GM18868 (cell line): ENCODE measurements at regions not wholly inside any gene's neighbourhood (a gene's known extent, or its start where the extent isn't known, plus 50 kb on each side); places are given as distances from the start of the nearest gene placed in this dataset.

ENCODE experiments used
- ATAC-seq: cut with Tn5 transposase; IDR thresholded peaks from one replicate; pipeline ENCODE4 v1.9.1; 2021; ENCODE audit warnings: mild to moderate bottlenecking, moderate library complexity; ENCODE audit not compliant: unreplicated experiment

GRCh38 chr13:109868578-109869311 lies 82.4 kb upstream of the IRS2 start:
- ATAC-seq = no peak

GRCh38 chr13:109867766-109868165 lies 81.4 kb upstream of the IRS2 start:
- no peak for ATAC-seq

- ATAC-seq = no peak
These were observed 76.2 kb upstream of the IRS2 start for GRCh38 chr13:109862627-109863026.

DNA sequence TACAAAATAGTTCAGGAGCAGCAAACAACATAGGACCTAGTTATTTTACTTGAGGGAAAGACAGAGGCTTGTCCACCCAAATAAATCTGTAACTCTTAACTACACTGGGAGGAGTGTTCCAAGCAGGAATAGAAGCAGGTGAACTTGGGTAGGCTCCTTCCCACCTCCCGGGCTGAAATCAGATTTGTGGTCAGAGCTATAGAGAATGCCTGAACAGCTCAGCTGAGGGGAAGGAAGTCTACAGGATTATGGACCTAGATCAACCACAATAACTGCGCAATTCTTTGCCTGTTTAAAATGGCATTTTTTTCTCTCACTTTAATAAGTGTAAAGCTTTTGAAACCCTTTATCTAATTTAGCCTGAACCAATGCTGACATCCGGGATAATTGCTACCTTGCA lies 73.5 kb upstream of the IRS2 start:
- no peak for ATAC-seq

DNA sequence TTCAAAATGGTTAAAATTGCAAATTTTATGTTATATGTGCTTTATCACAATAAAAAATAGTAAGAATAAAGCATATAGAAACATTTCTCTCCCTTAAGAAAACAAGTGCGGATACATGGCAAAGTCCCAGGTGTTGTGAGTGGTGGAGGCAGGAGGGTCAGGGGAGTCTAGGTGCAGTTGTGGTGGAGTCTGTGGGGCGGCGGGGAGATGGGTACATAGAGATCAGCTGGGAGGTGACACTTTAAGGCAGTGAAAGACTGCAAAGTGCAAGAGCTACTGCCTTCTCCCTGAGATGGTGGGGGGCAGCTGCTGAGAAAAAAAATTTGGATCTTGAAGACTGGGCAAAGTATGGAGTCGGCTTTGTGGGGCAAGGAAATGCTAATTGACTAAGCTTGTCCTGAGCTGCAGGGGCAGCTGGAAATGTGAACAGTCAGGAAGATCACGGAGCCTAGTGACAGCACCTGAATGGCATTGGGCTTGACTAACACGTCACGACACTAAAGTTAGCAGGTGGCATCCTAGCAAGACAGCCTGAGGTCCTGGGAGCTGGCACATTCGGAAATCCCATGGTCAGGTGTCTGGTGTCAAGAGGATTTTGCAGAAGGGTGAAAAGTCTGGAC lies 72.9 kb upstream of the IRS2 start:
- ATAC-seq = no peak

DNA sequence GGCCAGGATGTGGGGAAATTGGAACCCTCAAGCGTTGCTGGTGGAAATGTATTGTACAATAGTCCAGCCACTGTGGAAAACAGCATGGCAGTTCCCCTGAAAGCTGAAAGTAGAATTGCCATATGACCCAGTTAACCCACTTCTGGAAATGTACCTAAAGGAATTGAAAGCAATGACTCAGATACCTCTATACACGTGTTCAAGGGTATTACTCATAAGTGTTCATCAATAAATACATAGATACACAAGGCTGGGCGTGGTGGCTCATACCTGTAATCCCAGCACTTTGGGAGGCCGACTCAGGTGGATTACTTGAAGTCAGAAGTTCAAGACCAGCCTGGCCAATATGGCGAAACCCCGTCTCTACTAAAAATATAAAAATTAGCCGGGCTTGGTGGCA lies 71.9 kb upstream of the IRS2 start:
- ATAC-seq = no peak

- no peak for ATAC-seq
These were observed 71.4 kb upstream of the IRS2 start for GRCh38 chr13:109857803-109858202.

GRCh38 chr13:109857325-109857724 lies 70.9 kb upstream of the IRS2 start:
- no peak for ATAC-seq

DNA sequence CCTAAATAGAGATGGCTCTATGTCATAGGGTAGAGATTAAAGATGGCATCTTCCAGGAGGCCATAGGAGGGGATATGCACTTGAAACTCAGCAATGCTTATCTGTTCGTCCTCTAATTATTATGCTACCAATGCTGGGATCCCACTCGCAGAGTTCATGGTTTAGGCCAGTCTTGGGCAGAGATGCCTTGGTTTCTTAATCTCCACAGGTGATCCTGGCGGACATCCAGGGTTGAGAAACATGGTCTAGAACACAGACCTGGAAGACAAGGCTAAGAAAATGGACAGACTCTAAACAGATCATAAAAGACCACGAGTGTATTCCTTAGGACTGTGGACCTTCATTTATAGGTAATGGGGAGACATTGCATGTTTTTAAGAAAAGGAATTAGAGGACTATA lies 70.0 kb upstream of the IRS2 start:
- ATAC-seq = no peak

DNA sequence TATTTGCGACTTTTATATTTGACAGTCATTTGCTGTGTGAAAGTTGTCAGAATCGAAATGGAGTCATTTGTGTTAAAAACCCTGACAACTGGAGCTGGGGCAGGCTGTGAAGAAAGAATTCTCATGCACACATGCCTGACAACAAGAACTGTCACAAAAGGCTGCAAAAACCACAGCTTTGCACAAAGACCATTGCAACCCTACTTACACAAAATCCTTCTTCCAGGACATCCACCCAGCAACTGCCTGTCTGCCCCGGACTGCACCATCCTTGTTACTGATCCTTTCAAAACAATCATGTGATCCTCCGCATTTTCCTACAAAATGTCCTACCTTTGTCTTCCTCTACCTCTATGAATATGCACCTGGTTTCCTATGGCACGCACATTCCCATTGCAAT lies 66.8 kb upstream of the IRS2 start:
- ATAC-seq = no peak

DNA sequence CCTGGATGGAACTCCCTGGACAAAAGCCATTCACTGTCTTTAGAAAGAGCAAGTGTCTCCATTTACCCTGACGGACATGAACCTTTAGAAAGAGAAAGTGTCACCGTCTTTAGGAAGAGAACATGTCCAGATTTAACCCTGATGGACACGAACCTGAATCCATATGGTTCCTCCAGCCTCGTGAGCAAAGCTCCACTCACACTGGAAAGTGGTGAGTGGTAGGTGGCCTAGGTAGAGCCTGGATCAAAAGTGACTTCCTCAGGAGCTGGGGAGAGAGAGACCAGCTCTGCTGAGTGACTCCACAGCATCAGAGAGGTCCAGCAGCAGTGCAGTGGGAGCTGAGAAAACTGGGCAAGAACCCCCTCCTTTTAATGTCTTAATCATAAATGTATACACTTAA lies 59.8 kb upstream of the IRS2 start:
- no peak for ATAC-seq

- no peak for ATAC-seq
These were observed 58.0 kb upstream of the IRS2 start for GRCh38 chr13:109844396-109844795.

- ATAC-seq = no peak
These were observed 57.3 kb upstream of the IRS2 start for GRCh38 chr13:109843695-109844094.

DNA sequence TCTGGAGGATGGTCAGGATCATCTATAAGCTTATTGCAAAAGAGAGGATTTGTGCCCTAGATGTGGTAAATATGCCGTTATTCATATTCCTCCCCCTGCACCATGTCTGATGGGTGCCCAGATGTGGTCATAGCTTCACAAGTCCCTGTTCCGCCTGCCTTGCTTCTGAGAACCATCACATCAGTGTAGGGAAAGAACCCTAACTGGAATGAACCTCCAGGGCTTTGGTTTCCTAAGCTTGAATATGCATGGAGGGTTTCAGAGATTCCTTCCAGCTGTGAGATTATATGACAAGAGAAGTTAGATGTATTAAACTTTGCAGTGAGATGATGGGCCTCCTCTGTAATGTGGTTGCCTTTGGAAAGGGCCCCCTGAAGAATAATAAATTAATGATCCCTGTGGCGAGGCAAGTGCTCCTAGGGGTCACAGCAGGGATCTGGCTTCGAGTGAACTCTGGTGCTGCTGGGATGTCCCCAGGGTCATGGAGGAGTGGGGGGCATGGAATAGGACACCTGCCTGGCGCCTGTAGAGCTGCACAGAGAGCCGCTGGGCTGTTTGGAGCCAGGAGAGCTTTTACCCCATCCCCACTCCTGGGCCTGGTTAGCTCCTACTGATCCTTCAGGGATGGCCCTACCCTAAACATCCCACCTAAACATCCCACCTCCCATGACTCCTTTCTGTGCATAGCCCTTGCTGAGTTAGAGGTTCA lies 56.0 kb upstream of the IRS2 start:
- ATAC-seq = no peak

DNA sequence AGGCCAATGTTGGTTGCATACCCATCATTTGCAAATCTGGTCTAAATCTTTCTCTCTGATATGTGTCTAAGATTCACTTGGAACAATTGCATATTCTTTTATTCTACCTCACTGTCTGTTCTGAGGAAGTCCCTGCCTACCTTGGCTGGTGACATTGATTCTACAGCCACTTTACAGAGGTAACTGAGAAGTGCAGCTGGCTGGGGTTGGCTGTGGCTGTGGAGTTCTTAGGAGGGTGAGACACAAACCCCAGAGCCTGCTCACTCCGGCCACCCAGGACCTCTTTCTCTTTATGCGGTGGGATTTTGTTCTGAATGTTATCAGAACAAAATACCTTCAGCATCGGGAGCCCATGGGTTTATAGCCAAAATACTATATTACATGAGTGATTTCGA lies 54.5 kb upstream of the IRS2 start:
- ATAC-seq = no peak

DNA sequence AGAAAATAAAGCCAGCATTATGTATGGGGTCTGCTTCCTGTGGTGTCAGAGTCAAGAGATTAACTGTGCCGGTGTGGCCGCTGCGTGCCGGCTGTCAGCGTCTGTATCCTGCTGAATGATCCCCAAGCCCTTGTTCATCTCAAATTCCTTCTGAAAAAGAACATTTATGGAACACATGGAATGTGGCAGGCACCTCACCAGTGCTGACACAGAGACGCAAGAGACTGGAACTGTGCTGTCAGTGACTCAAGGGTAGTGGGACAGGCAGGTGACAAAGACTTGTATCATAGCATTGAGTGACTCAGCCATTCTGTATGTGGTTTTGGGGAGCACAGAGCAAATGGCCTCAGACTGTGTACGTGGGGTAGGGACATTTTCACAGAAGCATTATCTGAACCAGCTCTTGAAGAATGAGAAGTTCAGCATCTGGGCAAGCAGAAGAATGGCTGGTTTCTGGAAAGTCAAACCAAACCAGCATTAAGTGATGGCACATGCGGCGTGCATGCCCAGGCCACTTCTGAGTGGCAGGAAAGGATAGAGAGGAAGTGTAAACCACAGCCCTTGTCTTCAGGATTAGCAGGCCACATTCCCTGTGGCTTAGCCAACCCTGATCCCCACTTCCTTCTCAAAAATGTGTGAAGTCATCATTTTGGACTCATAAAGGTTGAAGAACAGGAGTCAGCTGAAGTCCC lies 54.0 kb upstream of the IRS2 start:
- ATAC-seq = peak; percentile 60

DNA sequence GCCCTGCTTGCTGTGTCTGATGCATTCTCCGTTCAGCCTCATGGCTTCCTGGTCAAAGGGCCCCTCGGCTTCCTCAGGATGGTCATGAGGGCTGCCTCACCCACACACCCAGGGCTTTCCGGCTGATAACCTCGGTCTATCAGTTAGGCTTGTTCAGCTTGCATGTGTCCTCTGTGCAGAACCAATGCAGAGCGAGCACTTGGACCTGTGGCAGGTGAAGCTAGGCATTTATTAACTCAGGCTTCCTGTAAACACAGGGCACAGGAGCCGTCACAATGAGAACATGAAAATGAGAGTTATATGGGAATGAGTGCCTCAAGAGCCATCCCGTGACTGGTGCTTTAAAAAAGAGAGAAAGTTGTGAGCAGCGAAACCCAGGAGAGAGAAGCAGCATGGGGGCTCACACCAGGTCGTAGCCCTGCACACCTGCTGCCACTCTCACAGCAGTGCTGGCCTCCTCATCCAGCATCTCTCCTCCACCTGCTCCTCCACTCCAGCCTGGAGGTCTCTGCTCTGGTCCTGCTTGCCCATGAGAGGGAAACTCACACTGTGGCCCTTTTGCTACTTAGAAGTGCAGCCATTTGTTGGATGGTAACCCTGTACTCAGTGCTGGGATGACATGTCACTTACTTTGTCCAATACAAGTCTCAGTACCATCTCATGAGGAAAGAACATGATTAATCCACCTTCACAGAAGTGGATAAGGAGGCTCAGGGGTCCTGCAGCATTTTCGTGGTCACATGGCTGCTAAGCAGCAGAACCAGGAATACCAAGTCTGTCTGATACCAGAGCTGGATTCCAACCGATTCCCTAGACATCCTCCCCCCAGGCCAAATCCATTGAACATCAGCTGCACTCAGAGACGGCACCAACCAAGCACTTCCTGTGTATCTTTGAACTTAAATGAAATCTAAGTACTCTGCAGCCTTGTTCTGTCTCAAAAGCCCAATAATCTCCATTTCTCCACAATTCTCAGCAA lies 50.5 kb upstream of the IRS2 start:
- no peak for ATAC-seq
